ENCODE measurements at regions not wholly inside any gene's neighbourhood (a gene's known extent, or its start where the extent isn't known, plus 50 kb on each side); places are given as distances from the start of the nearest gene placed in this dataset.

- no peak overlapping the region for H3K9ac ChIP-seq (ENCODE audit: low read depth, low read length, poor library complexity, severe bottlenecking)
- no peaks in the 10 kb centered on the region for H3K9me2 ChIP-seq (replicated peaks; ENCODE audit: low read depth, low read length)
- H3K27me3 ChIP-seq (ENCODE audit: insufficient read depth, low read length, poor library complexity, severe bottlenecking): no peaks in the 10 kb centered on the region
- H2AFZ ChIP-seq (ENCODE audit: low read length): no peak overlapping the region
- H3K36me3 ChIP-seq (ENCODE audit: insufficient read depth, low read length): no peaks in the 10 kb centered on the region
- H3K79me2 ChIP-seq (ENCODE audit: insufficient read depth, low read length): no peaks in the 10 kb centered on the region
- TF ChIP-seq EZH2phosphoT487 (IDR thresholded peaks at IDR 0.05; ENCODE audit: borderline replicate concordance) (no peak), CTCF (conservative IDR thresholded peaks at IDR 0.05; ENCODE audit: low read length) (no peak)
- no peak overlapping the region for H3K4me2 ChIP-seq (ENCODE audit: low read depth, low read length, poor library complexity, severe bottlenecking)
- H3K9me3 ChIP-seq (ENCODE audit: insufficient read depth, low read depth, low read length): no peaks in the 10 kb centered on the region
- H4K20me1 ChIP-seq (ENCODE audit: insufficient read depth, low read length, poor library complexity, severe bottlenecking): no peaks in the 10 kb centered on the region
- H3F3A ChIP-seq (ENCODE audit: low read depth): no peaks in the 10 kb centered on the region
- no peak overlapping the region for H3K4me3 ChIP-seq (ENCODE audit: low read length, poor library complexity, severe bottlenecking)
- peaks cover 5% of the 10 kb centered on the region for H3K4me1 ChIP-seq (ENCODE audit: insufficient read depth, low read length, poor library complexity, severe bottlenecking)
These were observed 492.2 kb downstream of the ENC1 start for GRCh38 chr5:74148321-74148720.

- H3K4me2 ChIP-seq (ENCODE audit: low read depth, low read length, poor library complexity, severe bottlenecking): no peak overlapping the region
- H3K9me2 ChIP-seq (replicated peaks; ENCODE audit: low read depth, low read length): no peaks in the 10 kb centered on the region
- H3K9ac ChIP-seq (ENCODE audit: low read depth, low read length, poor library complexity, severe bottlenecking): no peak overlapping the region
- H3K79me2 ChIP-seq (ENCODE audit: insufficient read depth, low read length): no peaks in the 10 kb centered on the region
- H3F3A ChIP-seq (ENCODE audit: low read depth): no peaks in the 10 kb centered on the region
- peaks cover 10% of the 10 kb centered on the region for H3K4me1 ChIP-seq (ENCODE audit: insufficient read depth, low read length, poor library complexity, severe bottlenecking)
- no peak overlapping the region for H2AFZ ChIP-seq (ENCODE audit: low read length)
- no peaks in the 10 kb centered on the region for H3K9me3 ChIP-seq (ENCODE audit: insufficient read depth, low read depth, low read length)
- no peaks in the 10 kb centered on the region for H3K36me3 ChIP-seq (ENCODE audit: insufficient read depth, low read length)
- H4K20me1 ChIP-seq (ENCODE audit: insufficient read depth, low read length, poor library complexity, severe bottlenecking): no peaks in the 10 kb centered on the region
- no peak overlapping the region for H3K4me3 ChIP-seq (ENCODE audit: low read length, poor library complexity, severe bottlenecking)
- H3K27me3 ChIP-seq (ENCODE audit: insufficient read depth, low read length, poor library complexity, severe bottlenecking): no peaks in the 10 kb centered on the region
- TF ChIP-seq CTCF (conservative IDR thresholded peaks at IDR 0.05; ENCODE audit: low read length) (no peak), EZH2phosphoT487 (IDR thresholded peaks at IDR 0.05; ENCODE audit: borderline replicate concordance) (no peak)
These were observed 493.7 kb downstream of the ENC1 start for GRCh38 chr5:74146796-74147195.

GRCh38 chr5:74145951-74146350 is 494.6 kb downstream of the ENC1 start:
- Histone ChIP-seq H3K9ac (ENCODE audit: low read depth, low read length, poor library complexity, severe bottlenecking) (no peak overlapping the region), H4K20me1 (ENCODE audit: insufficient read depth, low read length, poor library complexity, severe bottlenecking) (no peaks in the 10 kb centered on the region), H2AFZ (ENCODE audit: low read length) (no peak overlapping the region), H3K4me2 (ENCODE audit: low read depth, low read length, poor library complexity, severe bottlenecking) (no peak overlapping the region), H3K4me1 (ENCODE audit: insufficient read depth, low read length, poor library complexity, severe bottlenecking) (peaks cover 10% of the 10 kb centered on the region), H3K27me3 (ENCODE audit: insufficient read depth, low read length, poor library complexity, severe bottlenecking) (no peaks in the 10 kb centered on the region), H3K9me3 (ENCODE audit: insufficient read depth, low read depth, low read length) (no peaks in the 10 kb centered on the region), H3K4me3 (ENCODE audit: low read length, poor library complexity, severe bottlenecking) (no peak overlapping the region), H3K79me2 (ENCODE audit: insufficient read depth, low read length) (no peaks in the 10 kb centered on the region), H3K9me2 (replicated peaks; ENCODE audit: low read depth, low read length) (no peaks in the 10 kb centered on the region), H3F3A (ENCODE audit: low read depth) (no peaks in the 10 kb centered on the region), H3K36me3 (ENCODE audit: insufficient read depth, low read length) (no peaks in the 10 kb centered on the region)
- no peak for TF ChIP-seq EZH2phosphoT487 (IDR thresholded peaks at IDR 0.05; ENCODE audit: borderline replicate concordance)
- no peak for TF ChIP-seq CTCF (conservative IDR thresholded peaks at IDR 0.05; ENCODE audit: low read length)

Measured in Loucy (cell line).